ENCODE measurements at regions not wholly inside any gene's neighbourhood (a gene's known extent, or its start where the extent isn't known, plus 50 kb on each side); places are given as distances from the start of the nearest gene placed in this dataset.

DNA sequence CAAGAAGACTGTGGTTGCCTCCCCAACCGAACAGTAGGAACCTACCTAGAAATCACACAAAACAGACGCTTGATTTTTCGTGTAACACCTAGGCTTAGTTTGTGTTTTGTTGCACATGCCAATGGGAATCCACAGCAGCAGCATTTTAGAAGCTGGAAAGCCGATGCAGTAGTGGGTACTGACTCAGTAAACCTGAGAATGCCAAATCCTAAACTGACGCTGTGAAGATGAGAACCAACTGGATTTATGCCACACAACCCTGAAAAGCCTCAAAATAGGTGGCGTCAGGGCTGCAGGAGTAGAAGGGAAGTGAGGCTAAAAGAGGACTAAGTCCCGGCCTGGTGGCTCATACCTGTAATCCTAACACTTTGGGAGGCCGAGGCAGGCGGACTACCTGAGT lies 162.5 kb downstream of the REEP3 start:
- TF ChIP-seq EZH2 (IDR thresholded peaks at IDR 0.05; ENCODE audit: borderline replicate concordance, insufficient read depth, low read depth, low read length, poor library complexity, severe bottlenecking), result no peak
- TF ChIP-seq, protein P1, sequence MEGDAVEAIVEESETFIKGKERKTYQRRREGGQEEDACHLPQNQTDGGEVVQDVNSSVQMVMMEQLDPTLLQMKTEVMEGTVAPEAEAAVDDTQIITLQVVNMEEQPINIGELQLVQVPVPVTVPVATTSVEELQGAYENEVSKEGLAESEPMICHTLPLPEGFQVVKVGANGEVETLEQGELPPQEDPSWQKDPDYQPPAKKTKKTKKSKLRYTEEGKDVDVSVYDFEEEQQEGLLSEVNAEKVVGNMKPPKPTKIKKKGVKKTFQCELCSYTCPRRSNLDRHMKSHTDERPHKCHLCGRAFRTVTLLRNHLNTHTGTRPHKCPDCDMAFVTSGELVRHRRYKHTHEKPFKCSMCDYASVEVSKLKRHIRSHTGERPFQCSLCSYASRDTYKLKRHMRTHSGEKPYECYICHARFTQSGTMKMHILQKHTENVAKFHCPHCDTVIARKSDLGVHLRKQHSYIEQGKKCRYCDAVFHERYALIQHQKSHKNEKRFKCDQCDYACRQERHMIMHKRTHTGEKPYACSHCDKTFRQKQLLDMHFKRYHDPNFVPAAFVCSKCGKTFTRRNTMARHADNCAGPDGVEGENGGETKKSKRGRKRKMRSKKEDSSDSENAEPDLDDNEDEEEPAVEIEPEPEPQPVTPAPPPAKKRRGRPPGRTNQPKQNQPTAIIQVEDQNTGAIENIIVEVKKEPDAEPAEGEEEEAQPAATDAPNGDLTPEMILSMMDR (IDR thresholded peaks at IDR 0.05), result no peak

All from B cell (primary cell).